ENCODE measurements at regions not wholly inside any gene's neighbourhood (a gene's known extent, or its start where the extent isn't known, plus 50 kb on each side); places are given as distances from the start of the nearest gene placed in this dataset.

- TF ChIP-seq EZH2 (IDR thresholded peaks at IDR 0.05) (no peak), CTCF (IDR thresholded peaks at IDR 0.05) (no peak), EZH2phosphoT487 (IDR thresholded peaks at IDR 0.05) (no peak)
Measured at GRCh38 chr21:15319727-15320126, 254.9 kb upstream of the NRIP1 start.

Data from neural progenitor cell (in vitro differentiated cells).